ENCODE measurements at regions not wholly inside any gene's neighbourhood (a gene's known extent, or its start where the extent isn't known, plus 50 kb on each side); places are given as distances from the start of the nearest gene placed in this dataset.

GRCh38 chr21:35563885-35564451 is 496.4 kb downstream of the SETD4 start:
- Histone ChIP-seq H3K27me3 (ENCODE audit: control insufficient read depth in 1 of 2, insufficient read depth in 2 of 2, low read length in 2 of 2) (no peaks in the 10 kb centered on the region), H4K20me1 (ENCODE audit: insufficient read depth, low read length) (no peaks in the 10 kb centered on the region), H2AFZ (ENCODE audit: low read length) (no peak overlapping the region), H3K4me3 (replicated peaks in 1 of 3; ENCODE audit: insufficient read depth in 1 of 3, low read depth in 2 of 3, low read length in 3 of 3) (no peak overlapping the region), H3K4me2 (ENCODE audit: low read depth, low read length) (no peak overlapping the region), H3K36me3 (replicated peaks in 1 of 2; ENCODE audit: control insufficient read depth in 1 of 2, insufficient read depth in 2 of 2, low read length in 2 of 2) (no peaks in the 10 kb centered on the region), H3K9me3 (ENCODE audit: low read length) (no peaks in the 10 kb centered on the region), H3K9ac (ENCODE audit: insufficient read depth, low read depth, low read length) (no peak overlapping the region), H3K4me1 (ENCODE audit: insufficient read depth, low read length) (no peaks in the 10 kb centered on the region), H3K79me2 (ENCODE audit: insufficient read depth, low read length) (no peaks in the 10 kb centered on the region), H3K27ac (ENCODE audit: extremely low read length, insufficient read depth, low read length) (no peak overlapping the region)
- FAIRE-seq (no peak), DNase-seq (ENCODE audit: low spot score) (no peak), ATAC-seq (no peak)
- BruUV-seq (replicated peaks), result no TSS peak
- CTCF ChIA-PET (ENCODE audit: low intra/inter-chr PET ratio, low total read pairs), result no interaction called here
- TF ChIP-seq ZNF484 (CRISPR knock-in tag; IDR thresholded peaks at IDR 0.05; ENCODE audit: borderline replicate concordance, low read depth) (no peak), HNRNPUL1 (IDR thresholded peaks at IDR 0.05; ENCODE audit: low read depth, low read length) (no peak), PAF1 (CRISPR knock-in tag; IDR thresholded peaks at IDR 0.05) (no peak)
- POLR2A ChIA-PET, result no interaction called here
- in situ Hi-C loops (cut with HindIII; ENCODE audit: extremely low pct_ligation_motif_present, low pct_unique_long_range_greater_than_20kb), result no loop called here
- 48% methylated on average over 8 of the region's 10 CpGs for WGBS (ENCODE audit: low lambda C conversion rate)
- intact Hi-C loops (cut with micrococcal nuclease; ENCODE audit: unreplicated experiment), result no loop called here

GRCh38 chr21:35562876-35563275 is 497.4 kb downstream of the SETD4 start:
- TF ChIP-seq AKNA (CRISPR knock-in tag; IDR thresholded peaks at IDR 0.05; ENCODE audit: borderline replicate concordance) (no peak), SAP130 (CRISPR knock-in tag; IDR thresholded peaks at IDR 0.05; ENCODE audit: low read depth) (no peak), ZNF33A (CRISPR knock-in tag; IDR thresholded peaks at IDR 0.05; ENCODE audit: borderline replicate concordance) (no peak), GRHL1 (CRISPR knock-in tag; conservative IDR thresholded peaks at IDR 0.05) (no peak), TCF12 (IDR thresholded peaks at IDR 0.05) (no peak), TCF12 (CRISPR knock-in tag; IDR thresholded peaks at IDR 0.05) (no peak), TARDBP (CRISPR knock-in tag; IDR thresholded peaks at IDR 0.05) (no peak)
- Histone ChIP-seq H3K36me3 (replicated peaks in 1 of 2; ENCODE audit: control insufficient read depth in 1 of 2, insufficient read depth in 2 of 2, low read length in 2 of 2) (no peaks in the 10 kb centered on the region), H3K4me1 (ENCODE audit: insufficient read depth, low read length) (no peaks in the 10 kb centered on the region), H4K20me1 (ENCODE audit: insufficient read depth, low read length) (no peaks in the 10 kb centered on the region), H3K4me3 (replicated peaks in 1 of 3; ENCODE audit: insufficient read depth in 1 of 3, low read depth in 2 of 3, low read length in 3 of 3) (no peak overlapping the region), H3K9ac (ENCODE audit: insufficient read depth, low read depth, low read length) (no peak overlapping the region), H2AFZ (ENCODE audit: low read length) (no peak overlapping the region), H3K27ac (ENCODE audit: extremely low read length, insufficient read depth, low read length) (no peak overlapping the region), H3K4me2 (ENCODE audit: low read depth, low read length) (no peak overlapping the region), H3K9me3 (ENCODE audit: low read length) (no peaks in the 10 kb centered on the region), H3K27me3 (ENCODE audit: control insufficient read depth in 1 of 2, insufficient read depth in 2 of 2, low read length in 2 of 2) (no peaks in the 10 kb centered on the region), H3K79me2 (ENCODE audit: insufficient read depth, low read length) (no peaks in the 10 kb centered on the region)
- no peak for FAIRE-seq
- 86% methylated on average over 5 of the region's 5 CpGs for WGBS (ENCODE audit: low lambda C conversion rate)
- BruUV-seq (replicated peaks), result no TSS peak
- DNase-seq (ENCODE audit: low spot score), result no peak
- in situ Hi-C loops (cut with HindIII; ENCODE audit: extremely low pct_ligation_motif_present, low pct_unique_long_range_greater_than_20kb), result no loop called here
- no peak for ATAC-seq
- CTCF ChIA-PET (ENCODE audit: low intra/inter-chr PET ratio, low total read pairs), result no interaction called here
- POLR2A ChIA-PET, result no interaction called here
- intact Hi-C loops (cut with micrococcal nuclease; ENCODE audit: unreplicated experiment), result no loop called here

All from HepG2 (cell line).